K562 (cell line): ENCODE measurements at regions not wholly inside any gene's neighbourhood (a gene's known extent, or its start where the extent isn't known, plus 50 kb on each side); places are given as distances from the start of the nearest gene placed in this dataset.

Experiments
- CGGBP1 ChIP-seq: fragments of 250-450 bp; sonication (Bioruptor Pico); IDR thresholded peaks from 2 replicates; pipeline ENCODE4 v1.9.0; 2021; ENCODE audit warnings: mild to moderate bottlenecking
- CREB3L1 ChIP-seq: fragments of 450-650 bp; IDR thresholded peaks from 2 replicates; pipeline ENCODE4 v1.6.1; 2014; ENCODE audit warnings: low read depth, mild to moderate bottlenecking, moderate library complexity, borderline replicate concordance
- DMBX1 ChIP-seq: fragments of 250-450 bp; sonication (Bioruptor Pico); IDR thresholded peaks from 2 replicates; pipeline ENCODE4 v1.8.0; 2022; ENCODE audit warnings: inconsistent platforms, mild to moderate bottlenecking, moderate library complexity, borderline replicate concordance
- ERF ChIP-seq: fragments of 450-650 bp; formaldehyde crosslinking; IDR thresholded peaks from 2 replicates; pipeline ENCODE4 v1.4.0; 2020; ENCODE audit warnings: mild to moderate bottlenecking, mixed read lengths
- GTF2B ChIP-seq: IDR thresholded peaks from 2 replicates; pipeline ENCODE4 v1.6.1; 2011; ENCODE audit not compliant: insufficient read length; ENCODE audit errors: extremely low read depth
- GTF3C2 ChIP-seq: IDR thresholded peaks from 3 replicates; pipeline ENCODE4 v1.6.1; 2011; ENCODE audit warnings: borderline replicate concordance, mild to moderate bottlenecking, moderate library complexity; ENCODE audit not compliant: insufficient read length; ENCODE audit errors: extremely low read depth
- HDAC1 ChIP-seq, 2 experiments: fragments of 450-650 bp; IDR thresholded peaks; 2 replicates each; pipeline ENCODE4 v1.6.1; 2016 to 2017; ENCODE audit warnings: inconsistent platforms in 1 of 2, mild to moderate bottlenecking in 1 of 2, moderate library complexity in 1 of 2
- HNRNPK ChIP-seq: fragments of 200-400 bp; formaldehyde crosslinking; IDR thresholded peaks from one replicate; pipeline ENCODE4 v1.6.1; 2018; ENCODE audit warnings: mild to moderate bottlenecking, low read depth, low read length; ENCODE audit not compliant: poor library complexity, severe bottlenecking
- HNRNPUL1 ChIP-seq: fragments of 200-400 bp; formaldehyde crosslinking; IDR thresholded peaks from 2 replicates; pipeline ENCODE4 v1.6.1; 2017; ENCODE audit warnings: low read length
- NFIX ChIP-seq: fragments of 250-450 bp; sonication (Bioruptor Pico); IDR thresholded peaks from 2 replicates; pipeline ENCODE4 v1.4.0; 2020; ENCODE audit warnings: low read depth, mild to moderate bottlenecking, moderate library complexity
- RBM34 ChIP-seq: fragments of 200-400 bp; formaldehyde crosslinking; IDR thresholded peaks from 2 replicates; pipeline ENCODE4 v1.6.1; 2018; ENCODE audit warnings: low read length, borderline replicate concordance; ENCODE audit not compliant: insufficient read depth
- SMARCC2 ChIP-seq: fragments of 450-650 bp; IDR thresholded peaks from 2 replicates; pipeline ENCODE4 v1.6.1; 2017; ENCODE audit warnings: antibody characterized with exemption, moderate library complexity, mild to moderate bottlenecking, low read depth
- TEAD2 ChIP-seq: fragments of 450-650 bp; IDR thresholded peaks from 2 replicates; pipeline ENCODE4 v1.6.1; 2016; ENCODE audit warnings: missing genetic modification characterization, control low read depth, missing compliant biosample characterization
- TRIM24 ChIP-seq, 2 experiments: fragments of 450-650 bp; IDR thresholded peaks; 2 replicates each; pipeline ENCODE4 v1.6.1; 2016
- U2AF1 ChIP-seq: fragments of 200-400 bp; formaldehyde crosslinking; optimal IDR thresholded peaks from 2 replicates; pipeline ENCODE3; 2017; ENCODE audit warnings: mild to moderate bottlenecking, low read depth, low read length, moderate library complexity
- ZBTB12 ChIP-seq: fragments of 250-450 bp; sonication (Bioruptor Pico); IDR thresholded peaks from 2 replicates; pipeline ENCODE4 v1.4.0; 2020
- ZNF512 ChIP-seq: IDR thresholded peaks from 2 replicates; pipeline ENCODE4 v1.6.1; 2016; ENCODE audit warnings: missing genetic modification characterization, missing compliant biosample characterization
- ZNF696 ChIP-seq: fragments of 250-450 bp; sonication (Bioruptor Pico); conservative IDR thresholded peaks from 2 replicates; pipeline ENCODE4 v1.4.0; 2020; ENCODE audit warnings: mild to moderate bottlenecking, moderate library complexity
- ZNF778 ChIP-seq: fragments of 450-650 bp; formaldehyde crosslinking; IDR thresholded peaks from 2 replicates; pipeline ENCODE4 v1.4.0; 2020; ENCODE audit warnings: mild to moderate bottlenecking, moderate library complexity

- no peak for TF ChIP-seq CREB3L1
- no peak for TF ChIP-seq CGGBP1
- no peak for TF ChIP-seq GTF3C2
- TF ChIP-seq U2AF1, result no peak
- TF ChIP-seq HDAC1 (IDR thresholded peaks at IDR 0.05), result no peak
- no peak for TF ChIP-seq ZNF696 (CRISPR knock-in tag)
- TF ChIP-seq ZBTB12, result peak; percentile 53; the same call in 1 of the 2 replicates
- peak; percentile 88; the same call in 1 of the 2 replicates for TF ChIP-seq ERF
- 0 out of 2 replicates have a peak, but pooled peaks have one; percentile 53 for TF ChIP-seq TEAD2
- TF ChIP-seq SMARCC2, result peak; percentile 76
- peak in 1 of 2 experiments; percentile 52; a peak in 2 of 4 replicates for TF ChIP-seq TRIM24 (IDR thresholded peaks at IDR 0.05)
- TF ChIP-seq ZNF778, result no peak
- no peak for TF ChIP-seq HNRNPK
- peak; percentile 95 for TF ChIP-seq DMBX1 (CRISPR knock-in tag)
- TF ChIP-seq GTF2B, result no peak
- TF ChIP-seq RBM34, result no peak
- no peak for TF ChIP-seq NFIX (CRISPR knock-in tag)
- no peak for TF ChIP-seq HNRNPUL1
- no peak for TF ChIP-seq ZNF512 (tag)
Observed at GRCh38 chr15:95557226-95558046, 773.1 kb upstream of the NR2F2 start (continued).
